GM03348 (cell line): ENCODE measurements at regions not wholly inside any gene's neighbourhood (a gene's known extent, or its start where the extent isn't known, plus 50 kb on each side); places are given as distances from the start of the nearest gene placed in this dataset.
A peak's percentile ranks its signal among the peaks of the same experiment; 100 is the strongest.

Experiments used
- DNase-seq: peaks from one replicate; pipeline ENCODE4 v3.0.0; 2012; ENCODE audit warnings: low spot score

DNA sequence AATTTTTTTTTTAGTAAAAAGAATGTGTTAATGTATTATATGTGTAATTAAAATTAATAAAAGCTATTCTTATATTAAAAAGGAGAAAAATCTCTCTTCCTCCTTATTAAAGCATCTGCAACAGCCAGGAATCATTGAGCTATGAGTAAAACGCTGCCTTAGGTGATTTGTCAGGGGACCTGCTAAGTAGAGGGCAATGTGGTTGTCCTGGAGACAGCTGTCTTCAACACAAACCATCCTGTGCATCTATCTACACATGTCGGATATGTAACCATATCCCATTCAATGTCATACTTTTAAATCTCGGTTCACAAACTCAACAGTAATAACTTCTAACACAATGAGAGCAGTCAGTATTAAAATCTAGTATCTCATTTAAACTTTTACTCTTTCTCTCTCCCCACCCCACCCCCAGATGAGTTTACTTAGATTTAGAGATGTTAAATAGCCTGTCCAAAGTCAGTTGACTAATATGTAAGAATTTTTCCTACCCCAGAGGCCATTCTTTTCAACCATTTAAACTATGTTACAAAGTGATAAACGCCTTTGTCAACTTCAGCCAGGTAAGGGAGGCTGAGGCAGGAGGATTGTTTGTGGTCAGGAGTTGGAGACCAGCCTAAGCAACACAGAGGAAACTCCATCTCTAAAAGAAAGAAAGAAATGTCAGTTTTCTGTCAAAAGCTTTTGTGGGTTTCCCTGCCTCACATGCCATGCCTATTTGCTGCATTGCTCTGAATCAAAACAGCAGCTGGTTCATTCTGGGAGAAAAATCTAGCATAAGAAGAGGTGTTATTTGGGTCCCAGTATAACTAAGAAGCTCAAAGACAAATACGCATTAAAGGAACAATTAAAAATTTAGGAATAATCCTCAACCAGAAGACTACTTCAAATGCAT lies 413.7 kb upstream of the CCDC196 start:
- no peak for DNase-seq

DNA sequence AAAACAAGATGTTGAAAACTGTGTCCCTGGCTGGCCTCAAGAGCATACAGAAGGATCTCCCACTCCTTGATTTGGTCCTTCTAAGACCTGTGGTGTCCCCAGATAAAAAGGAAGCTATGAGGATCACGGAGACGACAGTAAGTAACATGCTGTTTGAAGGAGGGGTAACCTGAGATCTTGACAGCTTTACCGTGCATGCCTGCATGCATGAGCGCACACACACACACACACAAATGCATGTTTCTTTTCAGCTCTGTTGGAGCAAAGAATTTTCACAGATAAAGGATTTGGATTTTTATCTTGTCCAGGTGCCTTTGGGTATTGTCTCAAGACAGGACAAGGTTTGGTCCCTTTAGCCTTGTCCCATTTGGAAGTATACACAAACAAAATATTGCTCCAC lies 411.6 kb upstream of the CCDC196 start:
- no peak for DNase-seq

DNA sequence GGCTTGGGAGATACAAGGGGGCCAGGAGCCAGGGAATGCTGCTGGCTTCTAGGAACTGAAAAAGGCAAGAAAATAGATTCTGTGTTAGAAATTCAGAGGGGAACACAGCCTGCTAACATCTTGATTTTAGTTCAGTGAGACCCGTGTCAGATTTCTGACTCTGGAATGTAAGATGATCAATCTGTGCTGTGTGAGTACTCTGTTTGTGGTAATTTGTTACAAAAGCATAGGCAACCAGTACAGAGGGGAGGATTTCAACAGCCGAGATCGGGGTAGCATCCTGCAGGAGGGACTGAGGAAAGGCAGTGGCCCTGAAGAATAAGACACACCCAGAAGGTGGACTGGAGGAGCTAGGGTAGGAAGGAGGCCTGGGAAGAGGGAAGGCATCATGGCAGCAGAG lies 410.0 kb upstream of the CCDC196 start:
- no peak for DNase-seq

DNA sequence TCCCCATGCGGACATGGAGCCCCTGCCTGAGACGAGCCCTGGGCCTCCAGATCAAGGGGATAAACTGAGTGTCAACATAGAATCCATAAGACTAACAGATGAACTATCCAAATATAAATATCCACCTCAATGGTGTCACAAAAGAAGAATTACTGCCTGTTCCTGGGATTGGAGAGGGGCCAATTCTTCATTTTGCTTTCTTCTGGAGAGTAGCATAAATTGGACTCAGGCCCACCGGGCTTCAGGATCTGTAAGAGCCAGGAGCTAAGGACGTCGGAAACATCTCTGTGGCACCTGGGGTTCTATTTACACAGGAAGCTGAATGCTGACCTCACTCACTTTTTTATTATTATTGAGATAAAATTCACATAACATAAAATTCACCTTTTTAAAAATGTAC lies 408.2 kb upstream of the CCDC196 start:
- no peak for DNase-seq

DNA sequence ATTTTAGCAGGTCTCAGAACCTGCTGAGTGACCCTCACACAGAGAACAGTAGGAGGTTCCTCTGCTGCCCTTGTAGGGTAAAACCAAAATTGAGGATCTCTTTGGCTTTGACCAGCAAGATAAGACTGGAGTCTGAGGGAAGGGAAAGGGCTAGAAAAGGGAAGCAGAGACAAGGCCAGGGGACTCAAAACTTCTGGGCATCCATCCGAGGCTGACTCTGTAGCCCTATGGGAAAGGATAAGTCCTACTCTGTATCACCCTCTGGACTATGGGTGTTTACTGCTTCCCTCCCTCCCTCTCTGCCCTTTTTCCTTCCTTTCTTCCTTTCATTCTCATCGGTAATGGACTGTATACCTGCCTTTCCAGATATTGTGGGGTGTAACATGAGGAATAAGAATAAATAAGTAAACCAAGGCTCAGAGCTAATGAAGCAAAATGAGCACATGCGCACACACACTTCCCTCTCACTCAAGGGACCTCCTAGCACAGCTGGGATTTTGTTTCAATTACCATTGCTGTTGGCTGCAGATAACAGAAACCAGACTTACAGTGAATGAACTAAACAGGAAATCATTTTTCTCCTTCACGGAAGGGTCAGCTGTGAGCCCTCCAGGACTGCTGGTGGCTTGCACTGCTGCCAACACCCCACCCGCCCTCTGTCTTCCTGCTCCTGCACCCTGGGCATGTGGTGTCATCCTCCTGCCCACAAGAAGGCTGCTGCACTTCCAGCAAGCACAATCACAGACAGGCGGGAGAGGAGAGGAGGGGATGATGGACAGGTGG lies 404.4 kb upstream of the CCDC196 start:
- DNase-seq: no peak

DNA sequence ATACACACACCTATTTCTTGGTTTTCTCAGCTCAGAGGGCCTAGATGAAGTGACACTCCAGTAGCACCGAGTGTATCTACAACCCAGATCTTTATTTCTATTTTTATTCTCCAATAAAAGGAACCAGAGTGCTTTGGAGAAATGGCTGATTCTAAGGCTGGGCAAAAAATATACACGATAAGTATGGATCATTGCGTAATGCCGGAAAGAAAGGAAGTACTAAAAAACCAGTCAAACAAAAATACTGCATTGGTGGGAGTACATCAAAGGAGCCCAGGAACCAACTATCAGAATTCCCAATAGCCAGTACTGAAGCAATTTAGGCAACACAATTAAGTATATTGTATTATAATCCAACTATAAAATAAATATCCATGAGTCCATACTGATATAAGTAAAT lies 400.9 kb upstream of the CCDC196 start:
- no peak for DNase-seq

DNA sequence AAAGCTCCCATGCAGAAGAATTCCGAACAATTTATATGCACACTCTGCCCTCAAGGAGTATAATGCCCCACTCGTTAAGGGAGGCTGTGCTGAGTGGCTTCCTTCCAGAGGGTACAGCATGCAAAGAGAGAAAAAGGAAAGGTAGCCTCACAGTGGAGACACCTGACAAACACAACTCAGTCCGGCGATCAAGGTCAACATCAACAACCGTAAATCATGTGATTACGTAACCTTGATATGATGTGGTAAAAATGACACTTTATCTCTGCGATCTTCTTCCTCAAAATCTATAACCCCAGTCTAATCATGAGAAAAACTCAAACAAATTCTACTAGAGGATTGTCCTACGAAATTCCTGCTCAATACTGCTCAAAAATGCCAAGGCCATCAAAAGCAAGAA lies 400.5 kb upstream of the CCDC196 start:
- DNase-seq: no peak

DNA sequence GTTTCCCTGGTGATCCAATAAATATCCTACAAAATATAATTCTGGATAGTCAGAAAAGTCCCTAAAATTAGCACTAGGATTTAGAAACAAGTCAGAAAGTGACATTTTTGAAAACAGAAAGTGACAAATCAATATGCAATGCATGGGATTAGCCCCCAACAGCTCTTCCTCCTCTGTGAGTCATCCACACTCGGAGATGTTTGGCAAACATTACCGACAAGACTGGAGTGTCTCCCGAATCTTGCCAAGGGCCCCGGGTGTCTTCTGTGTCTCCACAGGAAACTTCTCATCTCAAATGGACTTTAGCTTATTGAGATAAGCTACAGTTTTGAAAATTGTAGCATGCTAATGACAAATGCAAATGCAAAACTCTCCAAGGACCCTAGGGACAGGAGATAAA lies 398.9 kb upstream of the CCDC196 start:
- DNase-seq: peak; percentile 68

DNA sequence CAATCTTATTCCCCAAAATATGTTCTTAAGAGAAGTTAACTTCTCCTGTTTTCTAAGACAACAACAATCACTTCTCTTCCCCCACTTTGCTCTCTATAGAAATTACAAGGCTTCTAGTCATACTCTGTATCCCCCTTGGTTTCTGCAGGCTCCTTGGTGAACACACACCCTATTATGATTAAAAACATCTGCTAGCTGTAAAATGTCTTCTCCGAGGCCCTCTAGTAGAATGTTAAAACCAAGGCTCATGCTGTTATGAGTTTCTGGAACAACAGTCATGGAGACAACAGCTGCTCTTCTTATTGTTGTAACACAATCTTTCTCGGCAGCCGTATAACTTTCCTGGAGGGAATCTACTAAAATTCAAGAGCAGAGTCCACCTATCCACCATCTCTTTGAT lies 397.5 kb upstream of the CCDC196 start:
- DNase-seq: peak; percentile 72

DNA sequence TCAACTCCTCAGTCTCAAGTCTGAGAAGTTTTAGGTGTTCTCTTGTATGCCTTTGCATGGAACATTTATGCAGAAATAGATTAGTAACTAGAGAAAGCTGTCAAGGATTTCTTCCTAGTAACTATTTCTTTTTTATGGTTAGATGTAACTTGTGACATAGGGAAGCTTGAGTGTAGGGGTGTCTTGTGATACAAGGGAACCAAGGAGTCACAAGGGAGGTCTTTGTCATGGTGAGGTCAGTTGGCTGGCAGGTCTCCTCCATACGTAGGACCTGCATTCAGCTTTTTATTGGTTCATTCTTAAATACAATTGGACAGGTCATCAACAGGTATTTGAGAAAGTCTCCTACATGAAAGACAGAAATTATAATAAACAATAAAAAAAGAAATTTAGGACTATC lies 394.0 kb upstream of the CCDC196 start:
- DNase-seq: no peak

DNA sequence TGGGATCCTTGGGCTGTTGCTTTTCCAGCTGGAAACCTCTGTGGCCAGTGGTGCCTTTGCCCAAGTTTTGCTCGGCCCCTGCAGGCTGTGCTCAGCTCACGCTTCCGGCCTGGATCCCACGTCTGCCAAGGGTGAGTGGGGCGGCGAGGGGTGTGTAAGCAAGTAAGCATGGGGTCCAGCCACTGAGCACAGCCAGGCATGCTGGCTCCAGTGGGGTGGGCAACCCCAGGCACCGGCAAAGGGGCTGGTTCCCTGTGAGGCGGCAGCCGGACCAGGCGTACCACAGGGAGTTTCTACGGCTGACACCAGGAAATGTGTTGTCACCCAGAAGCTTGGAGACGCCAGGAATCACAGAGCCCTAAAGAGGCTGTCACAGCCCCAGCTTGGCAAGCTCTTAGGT lies 393.4 kb upstream of the CCDC196 start:
- DNase-seq: no peak

DNA sequence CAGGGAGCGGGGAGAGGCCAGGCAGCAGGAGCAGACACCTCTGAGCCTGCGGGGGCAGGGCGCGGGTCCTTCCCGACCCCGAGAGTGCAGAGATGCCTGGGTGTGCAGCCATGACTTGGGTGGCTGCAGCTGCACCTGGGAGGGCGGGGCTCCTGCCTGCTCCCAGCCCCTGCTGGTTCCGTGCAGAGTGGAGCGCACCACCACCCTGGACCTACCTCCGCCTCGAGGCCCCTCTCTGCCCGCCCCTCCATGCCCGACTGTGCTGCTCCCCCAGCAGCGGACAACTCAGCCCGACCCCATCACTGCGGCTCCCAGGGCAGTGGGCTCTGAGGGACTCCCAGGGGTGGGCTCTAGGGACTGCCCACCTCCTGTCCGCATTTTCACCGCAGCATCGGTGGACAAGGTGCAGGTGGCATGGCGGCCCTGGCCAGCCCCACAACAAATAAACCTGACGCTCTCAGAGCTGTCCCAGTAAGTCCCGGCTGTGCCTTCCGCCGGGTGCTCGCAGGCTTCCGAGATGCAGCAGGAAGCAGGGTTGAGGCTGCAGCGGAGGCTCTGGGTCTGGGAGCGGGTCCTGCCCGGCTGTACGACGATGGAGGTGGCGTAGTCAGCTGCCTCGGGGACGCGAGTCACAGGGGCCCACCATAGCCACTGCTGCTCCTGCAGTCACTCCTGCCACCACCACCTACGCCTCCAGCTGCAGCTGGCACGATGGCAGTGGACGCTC lies 392.0 kb upstream of the CCDC196 start:
- no peak for DNase-seq

DNA sequence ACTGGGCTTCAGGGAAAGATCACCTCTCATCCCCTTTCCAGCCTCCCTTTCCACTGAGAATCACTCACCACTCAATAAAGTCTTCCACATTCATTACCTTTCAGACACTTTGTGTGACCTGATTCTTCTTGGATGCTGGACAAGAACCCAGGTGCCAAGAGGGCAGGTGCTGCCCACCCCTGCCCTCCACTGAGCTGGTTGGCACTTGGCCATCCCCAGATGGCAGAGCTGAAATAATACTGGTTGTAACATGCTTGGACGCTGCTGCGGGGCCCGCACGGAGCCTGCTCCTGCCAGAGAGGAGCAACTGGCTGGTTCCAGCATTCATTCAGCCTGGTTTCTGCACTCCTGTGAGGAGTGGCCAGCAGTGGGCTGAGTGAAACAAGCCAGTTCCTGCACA lies 386.7 kb upstream of the CCDC196 start:
- DNase-seq: no peak

DNA sequence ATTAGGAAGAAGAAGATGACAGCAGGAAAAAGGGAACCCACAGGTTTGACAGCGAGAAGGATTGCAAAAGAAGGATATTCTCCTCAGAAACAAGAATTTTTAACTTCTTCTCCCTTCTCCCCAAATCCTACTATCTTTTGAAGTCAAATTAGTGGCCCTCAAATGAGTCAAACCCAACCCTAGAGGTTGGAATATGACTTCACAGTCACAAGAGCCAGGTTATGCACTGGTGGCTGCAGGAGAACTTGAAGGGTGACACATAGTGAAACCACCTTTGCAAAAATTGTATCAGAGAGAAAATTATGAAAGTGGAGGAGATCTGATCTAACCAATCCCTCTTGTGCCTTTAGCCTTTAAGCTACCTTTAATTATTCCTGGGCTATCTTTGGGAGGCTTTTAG lies 386.2 kb upstream of the CCDC196 start:
- no peak for DNase-seq

DNA sequence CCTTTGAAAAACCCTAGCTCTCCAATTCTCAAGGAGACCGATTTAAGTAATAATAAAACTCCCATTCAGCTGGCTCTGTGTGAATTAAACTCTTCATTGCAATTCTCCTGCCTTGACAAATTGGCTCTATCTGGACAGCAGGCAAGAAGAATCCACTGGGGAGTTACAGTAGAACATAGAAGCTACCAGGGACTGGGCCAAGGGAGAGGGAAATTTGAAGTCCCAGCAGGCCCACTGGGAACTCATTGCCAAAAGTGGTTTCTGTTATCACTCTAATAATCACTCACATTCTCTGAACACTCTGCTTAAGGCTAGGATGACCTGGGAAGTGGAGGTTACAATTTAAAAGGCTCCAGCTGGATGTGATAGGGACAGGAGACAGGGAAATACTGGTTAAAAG lies 384.5 kb upstream of the CCDC196 start:
- DNase-seq: no peak

DNA sequence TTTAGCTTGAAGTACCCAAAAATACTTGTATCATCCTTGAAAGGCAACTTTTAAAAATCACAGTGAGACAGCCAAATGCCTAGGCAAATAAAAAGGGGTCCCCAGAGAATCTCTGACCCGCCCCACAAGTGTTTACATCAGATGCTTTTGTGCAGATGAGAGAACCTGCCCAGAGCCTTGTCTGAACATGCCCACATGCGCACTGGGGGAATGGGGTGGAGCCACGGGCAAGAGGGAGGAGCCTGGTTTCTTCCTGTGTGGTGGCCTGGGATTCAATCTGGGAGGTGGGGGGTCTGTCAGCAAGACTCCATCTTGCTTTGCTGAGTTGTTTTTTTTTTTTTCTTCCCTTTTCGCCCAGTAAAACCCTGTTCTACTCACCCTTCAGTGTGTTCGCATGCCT lies 381.7 kb upstream of the CCDC196 start:
- no peak for DNase-seq

DNA sequence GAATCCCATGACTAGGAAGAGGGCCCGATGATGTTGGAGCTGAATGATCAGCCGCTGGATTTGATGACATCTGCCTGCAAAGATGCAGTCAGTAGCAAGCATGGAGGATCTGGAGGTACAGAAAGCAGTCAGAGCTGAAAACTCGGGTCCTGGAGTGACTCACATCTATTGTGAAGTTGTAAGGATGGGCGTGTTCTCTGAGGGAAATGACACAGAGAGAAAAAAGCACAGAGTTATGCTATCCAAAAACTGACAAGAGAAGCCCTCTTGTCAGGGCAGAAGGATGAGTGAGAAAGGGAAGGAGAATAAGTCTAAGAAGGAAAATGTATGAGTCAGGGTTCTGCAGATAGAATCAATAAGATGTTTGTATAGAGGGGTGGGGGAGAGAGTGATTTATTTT lies 380.4 kb upstream of the CCDC196 start:
- peak; percentile 72 for DNase-seq

DNA sequence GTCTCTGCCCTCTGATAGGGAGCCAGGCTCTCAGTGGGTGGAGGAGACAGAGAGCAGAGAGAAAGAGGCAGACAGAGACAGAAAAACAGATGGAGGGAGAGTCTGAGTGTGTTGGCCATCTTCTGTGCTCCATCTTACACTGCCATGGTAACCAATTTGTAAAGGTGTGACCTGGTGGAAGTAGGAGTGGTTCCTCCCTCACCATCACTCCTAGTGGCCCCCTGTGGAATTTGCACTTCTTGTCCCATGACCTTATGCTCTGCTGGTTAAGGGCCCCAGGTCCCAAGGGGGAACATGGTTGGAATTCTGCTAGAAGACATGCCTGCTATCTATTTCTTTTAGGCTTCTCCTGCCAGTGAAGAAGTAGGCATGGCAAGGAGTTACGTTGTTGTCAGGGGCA lies 376.7 kb upstream of the CCDC196 start:
- DNase-seq: no peak

DNA sequence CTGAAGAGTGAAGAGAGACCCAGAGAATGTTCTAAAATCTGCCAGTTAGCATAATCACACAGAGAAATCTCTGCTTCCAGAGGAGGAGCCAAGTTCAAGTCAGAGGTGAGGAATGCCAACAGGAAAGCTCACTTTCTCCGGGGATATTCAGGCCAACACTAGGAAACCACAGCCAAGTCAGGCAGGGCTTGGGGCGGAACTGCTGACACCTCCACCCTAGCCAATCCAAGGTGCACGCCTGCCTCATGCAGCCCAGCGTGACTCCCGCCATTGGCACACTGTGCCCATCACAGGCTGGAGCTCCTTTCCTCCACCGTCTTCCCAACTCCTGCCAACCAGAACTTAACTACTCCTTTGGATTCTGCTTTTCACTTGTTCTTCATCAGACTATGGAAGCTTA lies 374.3 kb upstream of the CCDC196 start:
- no peak for DNase-seq

DNA sequence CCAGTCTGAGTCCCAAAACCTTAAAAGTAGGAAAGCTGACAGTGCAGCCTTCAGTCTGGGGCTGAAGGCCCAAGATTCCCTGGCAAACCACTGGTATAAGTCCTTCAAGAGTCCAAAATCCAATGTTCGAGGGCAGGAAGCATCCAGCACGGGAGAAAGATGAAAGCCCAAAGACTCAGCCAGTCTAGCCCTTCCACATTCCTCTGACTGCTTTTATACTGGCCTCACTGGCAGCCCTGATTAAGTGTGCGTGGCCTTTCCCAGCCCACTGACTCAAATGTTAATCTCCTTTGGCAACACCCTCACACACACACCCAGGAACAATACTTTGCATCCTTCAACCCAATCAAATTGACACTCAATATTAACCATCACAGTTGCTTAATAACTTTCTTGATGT lies 372.1 kb upstream of the CCDC196 start:
- DNase-seq: no peak

DNA sequence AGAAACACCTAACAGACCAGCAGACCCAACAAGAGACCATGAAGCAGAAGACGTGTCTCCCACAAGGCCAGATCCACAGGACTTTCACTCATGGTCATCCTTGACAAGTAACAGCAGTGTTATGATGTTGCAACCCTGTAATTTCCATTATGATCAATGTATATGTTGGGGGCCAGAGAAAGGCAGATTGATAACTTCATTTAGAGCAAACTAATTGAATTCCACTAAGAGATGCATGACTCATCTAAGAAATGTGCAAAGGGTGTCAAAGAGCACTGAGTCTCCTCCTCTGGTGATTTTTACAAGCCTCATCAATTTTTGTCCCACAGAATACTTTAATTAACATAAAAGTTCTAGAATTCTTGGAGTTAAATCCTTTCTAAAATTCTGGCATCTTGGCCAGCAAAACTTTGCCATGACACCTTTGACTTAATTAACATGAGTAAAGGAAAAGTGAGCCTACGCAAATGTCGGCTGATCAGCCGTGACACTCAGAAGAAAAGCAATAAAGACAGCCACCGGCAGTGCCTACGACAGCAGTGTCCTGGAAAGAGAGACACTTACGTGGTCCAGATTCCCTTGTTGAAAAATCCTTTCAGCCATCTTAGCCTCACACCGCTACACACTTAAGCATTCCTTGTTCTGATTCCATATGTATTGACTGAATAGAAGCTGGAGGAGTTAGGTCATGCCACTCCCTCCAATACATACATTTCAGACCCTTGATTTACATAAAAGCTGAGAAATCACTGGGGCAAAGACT lies 370.2 kb upstream of the CCDC196 start:
- no peak for DNase-seq

DNA sequence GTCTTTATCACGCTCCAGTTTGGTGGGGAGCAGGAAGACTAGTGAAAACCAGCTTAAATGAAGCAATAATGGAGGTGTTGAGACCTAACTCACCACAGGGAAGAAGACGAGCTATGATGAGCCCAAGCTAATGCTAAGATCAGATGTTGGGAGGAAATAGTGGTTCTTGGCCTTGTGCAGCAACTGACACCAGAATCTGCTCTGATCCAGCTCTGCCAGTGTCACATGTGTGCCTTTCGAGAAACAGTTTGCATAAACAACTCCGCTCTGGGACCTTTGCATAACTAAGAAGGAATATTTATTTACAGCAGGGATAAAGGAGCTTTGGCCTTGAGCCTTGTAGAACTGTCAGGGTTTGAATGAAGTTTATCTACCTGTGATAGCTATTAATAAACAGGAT lies 369.4 kb upstream of the CCDC196 start:
- DNase-seq: no peak
